ENCODE measurements at regions not wholly inside any gene's neighbourhood (a gene's known extent, or its start where the extent isn't known, plus 50 kb on each side); places are given as distances from the start of the nearest gene placed in this dataset.

DNA sequence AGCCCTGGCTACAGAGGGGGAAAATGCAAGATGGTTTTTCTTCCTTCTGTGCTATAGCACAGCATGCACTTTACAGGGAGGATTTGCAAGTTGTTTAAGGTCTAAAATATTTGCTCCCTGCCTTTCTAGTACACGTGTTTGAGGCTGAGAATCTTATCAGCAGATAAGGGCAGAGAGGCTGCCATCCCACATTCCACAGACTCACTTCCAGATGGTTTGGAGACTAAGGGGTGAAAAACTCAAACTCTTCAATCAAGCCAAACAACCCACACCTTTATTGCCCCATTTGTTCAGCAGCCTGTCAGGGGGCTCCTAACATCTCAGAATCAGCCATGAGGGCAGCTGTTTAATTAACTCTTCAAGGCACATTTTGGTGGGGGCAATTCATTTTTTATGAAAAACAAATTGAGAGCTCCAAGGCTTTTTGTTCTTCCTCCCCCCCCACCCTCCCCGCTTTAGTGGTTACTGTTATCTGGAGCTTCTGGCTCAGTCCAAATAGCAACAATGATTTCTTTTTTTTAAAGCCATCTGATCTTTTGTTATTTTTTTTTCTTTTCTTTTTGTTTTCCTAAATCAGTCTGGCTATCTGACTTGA, 242.6 kb upstream of the NT5C1B start:
- CTCF ChIA-PET, result interaction anchor here (0.7 kb wide), 1 partner anchor 1260 kb away, joined by 4 read pairs; no protein-coding TSS in a partner anchor
- no peak overlapping the region for H3K23ac ChIP-seq (ENCODE audit: low read depth, low read length)
- H4K5ac ChIP-seq (ENCODE audit: low read depth, low read length), result no peak overlapping the region
- peak; percentile 43 for ATAC-seq (ENCODE audit: low read depth)
- H3K18ac ChIP-seq (ENCODE audit: low read depth, low read length), result no peak overlapping the region
- H3K4me2 ChIP-seq (ENCODE audit: low read depth, low read length), result no peak overlapping the region
- no peaks in the 10 kb centered on the region for H3K36me3 ChIP-seq (ENCODE audit: control insufficient read depth, insufficient read depth, low read length)
- no peak overlapping the region for H4K91ac ChIP-seq (ENCODE audit: insufficient read depth, low read depth, low read length)
- no peak overlapping the region for H3K56ac ChIP-seq (ENCODE audit: extremely low read depth, insufficient read depth, low read length)
- H2AFZ ChIP-seq (replicated peaks; ENCODE audit: low read length, poor library complexity), result no peak overlapping the region
- intact Hi-C loops (cut with micrococcal nuclease), result no loop called here
- no peak overlapping the region for H2BK20ac ChIP-seq (ENCODE audit: low read depth, low read length)
- no peak overlapping the region for H3K9ac ChIP-seq (ENCODE audit: low read depth, low read length)
- no peak overlapping the region for H3K14ac ChIP-seq (replicated peaks; ENCODE audit: low read depth, low read length)
- no CpG with 5 or more reads among the region's 2 CpGs for WGBS, 2 experiments (ENCODE audit: extremely low coverage in 2 of 2, insufficient read length in 1 of 2)
- dilution Hi-C loops (cut with HindIII; ENCODE audit: low sequenced_read_pairs, unreplicated experiment), result no loop called here
- no TSS peak for BruUV-seq (replicated peaks)
- no peak overlapping the region for H2BK120ac ChIP-seq (ENCODE audit: low read depth, low read length)
- H4K20me1 ChIP-seq (ENCODE audit: insufficient read depth, low read length), result no peaks in the 10 kb centered on the region
- DNase-seq, result peak; percentile 25
- H2AK5ac ChIP-seq (ENCODE audit: low read depth, low read length), result no peak overlapping the region
- no peak overlapping the region for H2BK5ac ChIP-seq (ENCODE audit: low read depth, low read length, poor library complexity, severe bottlenecking)
- no peak overlapping the region for H2AK9ac ChIP-seq (replicated peaks; ENCODE audit: low read depth, low read length, poor library complexity)
- TF ChIP-seq BHLHE40 (IDR thresholded peaks at IDR 0.05; ENCODE audit: low read depth, low read length) (no peak), SMC3 (IDR thresholded peaks at IDR 0.05; ENCODE audit: low read depth, low read length) (no peak), MXI1 (IDR thresholded peaks at IDR 0.05; ENCODE audit: borderline replicate concordance, low read depth, low read length) (no peak), CHD1 (IDR thresholded peaks at IDR 0.05; ENCODE audit: low read depth, low read length) (no peak), CTCF (conservative IDR thresholded peaks at IDR 0.05; ENCODE audit: low read depth, low read length) (no peak), MAFK (IDR thresholded peaks at IDR 0.05; ENCODE audit: low read depth, low read length) (no peak), MAZ (IDR thresholded peaks at IDR 0.05; ENCODE audit: borderline replicate concordance, low read depth, low read length) (no peak)
- TF ChIP-seq, protein P1, sequence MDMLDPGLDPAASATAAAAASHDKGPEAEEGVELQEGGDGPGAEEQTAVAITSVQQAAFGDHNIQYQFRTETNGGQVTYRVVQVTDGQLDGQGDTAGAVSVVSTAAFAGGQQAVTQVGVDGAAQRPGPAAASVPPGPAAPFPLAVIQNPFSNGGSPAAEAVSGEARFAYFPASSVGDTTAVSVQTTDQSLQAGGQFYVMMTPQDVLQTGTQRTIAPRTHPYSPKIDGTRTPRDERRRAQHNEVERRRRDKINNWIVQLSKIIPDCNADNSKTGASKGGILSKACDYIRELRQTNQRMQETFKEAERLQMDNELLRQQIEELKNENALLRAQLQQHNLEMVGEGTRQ (IDR thresholded peaks at IDR 0.05; ENCODE audit: low read depth, low read length), result no peak
- no peaks in the 10 kb centered on the region for H3K27me3 ChIP-seq (ENCODE audit: control insufficient read depth, insufficient read depth, low read length)
- H3K4me1 ChIP-seq (ENCODE audit: control insufficient read depth, insufficient read depth, low read length), result peaks cover 4% of the 10 kb centered on the region; the same call in 1 of the 2 replicates
- H3K9me1 ChIP-seq (ENCODE audit: insufficient read depth, low read length), result peaks cover 7% of the 10 kb centered on the region; the same call in 1 of the 2 replicates
- no peak overlapping the region for H3K4me3 ChIP-seq (ENCODE audit: insufficient read depth, low read depth, low read length)
- H3K4ac ChIP-seq (ENCODE audit: low read depth, low read length), result no peak overlapping the region
- no peaks in the 10 kb centered on the region for H3K79me1 ChIP-seq (ENCODE audit: low read depth in 1 of 2, low read length in 2 of 2)
- H4K8ac ChIP-seq (ENCODE audit: low read depth in 2 of 2, low read length in 2 of 2), result no peak overlapping the region
- in situ Hi-C loops (cut with MboI; ENCODE audit: low sequenced_read_pairs), result no loop called here
- H3K9me3 ChIP-seq (ENCODE audit: control insufficient read depth, insufficient read depth, low read length), result no peaks in the 10 kb centered on the region
- H3K27ac ChIP-seq (ENCODE audit: insufficient read depth, low read length), result no peak overlapping the region
- POLR2A ChIA-PET (ENCODE audit: unreplicated experiment), result no interaction called here
- 0 out of 3 replicates have a peak overlapping the region, but pooled peaks have one; percentile 34 for H2BK15ac ChIP-seq (ENCODE audit: low read depth, low read length)

All from IMR-90 (cell line).